Breast epithelium (tissue), 3 donors: ENCODE measurements at regions not wholly inside any gene's neighbourhood (a gene's known extent, or its start where the extent isn't known, plus 50 kb on each side); places are given as distances from the start of the nearest gene placed in this dataset.

Source experiments
- POLR2A ChIP-seq: fragments of 450-650 bp; IDR thresholded peaks from one replicate; pipeline ENCODE4 v1.6.1; 2016; ENCODE audit warnings: antibody characterized with exemption, mild to moderate bottlenecking, moderate library complexity
- POLR2AphosphoS5 ChIP-seq, 3 donors: sonication (generic); formaldehyde crosslinking; IDR thresholded peaks; one replicate each; pipeline ENCODE4 v1.6.1; 2017; ENCODE audit warnings: antibody characterized with exemption in 3 of 3
- TF ChIP-seq, protein P1 (sequence below), 3 donors: fragments of 450-650 bp; IDR thresholded peaks; one replicate each; pipeline ENCODE4 v1.5.1; 2016 to 2017; ENCODE audit warnings: antibody characterized with exemption in 3 of 3, mild to moderate bottlenecking in 3 of 3, moderate library complexity in 3 of 3

DNA sequence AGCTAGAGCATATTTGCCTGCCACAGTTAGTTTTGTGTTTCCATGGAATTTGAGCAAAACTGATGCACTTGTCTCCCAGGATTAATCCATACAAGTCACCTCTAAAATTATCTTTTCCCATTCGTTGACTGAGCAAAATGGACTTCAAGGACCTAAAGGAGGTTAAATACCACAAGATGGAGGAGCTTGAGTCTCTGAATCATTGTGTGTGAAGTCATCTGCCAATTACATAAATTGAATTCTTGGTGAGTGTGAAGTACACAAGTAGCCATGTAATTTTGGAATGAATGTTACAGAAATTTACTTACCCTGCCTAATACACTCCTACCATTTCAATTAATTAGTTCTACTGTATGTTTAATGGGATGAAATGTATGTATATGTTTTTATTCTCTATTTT, 501.7 kb upstream of the POT1 start:
- no peak for TF ChIP-seq POLR2AphosphoS5 (IDR thresholded peaks at IDR 0.05)
- TF ChIP-seq, protein P1, sequence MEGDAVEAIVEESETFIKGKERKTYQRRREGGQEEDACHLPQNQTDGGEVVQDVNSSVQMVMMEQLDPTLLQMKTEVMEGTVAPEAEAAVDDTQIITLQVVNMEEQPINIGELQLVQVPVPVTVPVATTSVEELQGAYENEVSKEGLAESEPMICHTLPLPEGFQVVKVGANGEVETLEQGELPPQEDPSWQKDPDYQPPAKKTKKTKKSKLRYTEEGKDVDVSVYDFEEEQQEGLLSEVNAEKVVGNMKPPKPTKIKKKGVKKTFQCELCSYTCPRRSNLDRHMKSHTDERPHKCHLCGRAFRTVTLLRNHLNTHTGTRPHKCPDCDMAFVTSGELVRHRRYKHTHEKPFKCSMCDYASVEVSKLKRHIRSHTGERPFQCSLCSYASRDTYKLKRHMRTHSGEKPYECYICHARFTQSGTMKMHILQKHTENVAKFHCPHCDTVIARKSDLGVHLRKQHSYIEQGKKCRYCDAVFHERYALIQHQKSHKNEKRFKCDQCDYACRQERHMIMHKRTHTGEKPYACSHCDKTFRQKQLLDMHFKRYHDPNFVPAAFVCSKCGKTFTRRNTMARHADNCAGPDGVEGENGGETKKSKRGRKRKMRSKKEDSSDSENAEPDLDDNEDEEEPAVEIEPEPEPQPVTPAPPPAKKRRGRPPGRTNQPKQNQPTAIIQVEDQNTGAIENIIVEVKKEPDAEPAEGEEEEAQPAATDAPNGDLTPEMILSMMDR (IDR thresholded peaks at IDR 0.05), result no peak
- no peak for TF ChIP-seq POLR2A
